ENCODE measurements at regions not wholly inside any gene's neighbourhood (a gene's known extent, or its start where the extent isn't known, plus 50 kb on each side); places are given as distances from the start of the nearest gene placed in this dataset.

DNA sequence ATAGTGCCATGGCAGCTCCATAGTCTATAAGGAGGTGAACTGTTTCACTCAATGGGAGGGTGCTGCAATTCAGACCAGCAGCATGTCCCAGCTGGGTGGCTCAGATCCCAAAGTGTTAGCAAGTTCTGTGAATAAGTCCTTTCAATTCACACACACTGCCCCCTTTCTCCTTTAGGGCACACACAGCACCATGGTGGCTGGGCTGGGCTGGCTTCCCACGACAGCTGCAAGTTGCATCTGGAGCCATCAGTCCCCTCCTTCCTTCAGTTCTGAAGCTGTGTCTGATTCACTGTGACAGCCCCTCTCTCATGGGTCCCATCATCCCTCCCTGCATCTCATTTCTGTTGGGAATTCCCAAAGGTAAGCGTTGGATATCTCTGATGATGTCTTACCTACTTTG, 324.1 kb upstream of the NCAM1 start:
- TF ChIP-seq, protein P1, sequence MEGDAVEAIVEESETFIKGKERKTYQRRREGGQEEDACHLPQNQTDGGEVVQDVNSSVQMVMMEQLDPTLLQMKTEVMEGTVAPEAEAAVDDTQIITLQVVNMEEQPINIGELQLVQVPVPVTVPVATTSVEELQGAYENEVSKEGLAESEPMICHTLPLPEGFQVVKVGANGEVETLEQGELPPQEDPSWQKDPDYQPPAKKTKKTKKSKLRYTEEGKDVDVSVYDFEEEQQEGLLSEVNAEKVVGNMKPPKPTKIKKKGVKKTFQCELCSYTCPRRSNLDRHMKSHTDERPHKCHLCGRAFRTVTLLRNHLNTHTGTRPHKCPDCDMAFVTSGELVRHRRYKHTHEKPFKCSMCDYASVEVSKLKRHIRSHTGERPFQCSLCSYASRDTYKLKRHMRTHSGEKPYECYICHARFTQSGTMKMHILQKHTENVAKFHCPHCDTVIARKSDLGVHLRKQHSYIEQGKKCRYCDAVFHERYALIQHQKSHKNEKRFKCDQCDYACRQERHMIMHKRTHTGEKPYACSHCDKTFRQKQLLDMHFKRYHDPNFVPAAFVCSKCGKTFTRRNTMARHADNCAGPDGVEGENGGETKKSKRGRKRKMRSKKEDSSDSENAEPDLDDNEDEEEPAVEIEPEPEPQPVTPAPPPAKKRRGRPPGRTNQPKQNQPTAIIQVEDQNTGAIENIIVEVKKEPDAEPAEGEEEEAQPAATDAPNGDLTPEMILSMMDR (IDR thresholded peaks at IDR 0.05; ENCODE audit: control insufficient read depth, insufficient read depth, low read depth, low read length, missing control alignments): no peak

DNA sequence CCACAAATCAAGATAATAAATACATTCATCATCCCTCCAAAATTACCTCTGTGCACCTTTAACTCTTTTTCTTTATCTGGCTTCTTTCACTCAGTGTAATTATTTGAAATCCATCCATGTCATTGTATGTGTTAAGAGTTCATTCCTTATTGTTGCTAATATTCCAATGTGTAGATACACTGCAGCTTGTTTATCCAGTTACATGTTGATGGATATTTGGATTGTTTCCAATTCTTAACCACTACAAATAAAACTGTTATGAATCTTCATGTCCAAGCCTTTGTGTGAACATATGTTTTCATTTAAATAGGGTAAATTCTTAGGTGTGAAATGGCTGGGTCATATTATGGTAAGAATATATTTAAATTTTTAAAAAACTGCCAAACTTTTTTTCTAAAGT, 323.3 kb upstream of the NCAM1 start:
- H3K4me3 ChIP-seq (ENCODE audit: control insufficient read depth, low read depth, low read length): no peak overlapping the region
- TF ChIP-seq, protein P1 (IDR thresholded peaks at IDR 0.05; ENCODE audit: control insufficient read depth, insufficient read depth, low read depth, low read length, missing control alignments): no peak
- DNase-seq (ENCODE audit: low read depth): no peak

More for the DNA sequence above, 324.1 kb upstream of the NCAM1 start:
- no peak overlapping the region for H3K4me3 ChIP-seq (ENCODE audit: control insufficient read depth, low read depth, low read length)
- no peak for DNase-seq (ENCODE audit: low read depth)

DNA sequence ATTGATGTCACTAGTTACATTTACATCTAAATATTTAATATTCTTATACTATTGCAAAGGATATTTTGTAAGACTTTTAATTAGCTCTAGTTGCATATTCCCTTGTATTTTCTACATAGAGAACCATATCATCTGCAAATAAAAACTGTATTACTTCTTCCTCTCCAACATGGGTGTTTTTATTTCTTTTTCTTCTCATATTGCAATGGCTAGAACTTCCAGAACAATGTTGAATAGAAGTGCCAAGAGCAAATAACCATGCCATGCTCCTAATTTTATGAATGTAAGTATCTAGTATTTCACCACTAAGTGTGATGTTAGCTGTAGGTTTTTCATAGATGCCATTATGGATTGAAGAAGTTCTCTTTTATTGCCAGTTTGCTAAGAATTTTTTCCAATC, 321.8 kb upstream of the NCAM1 start:
- TF ChIP-seq, protein P1 (IDR thresholded peaks at IDR 0.05; ENCODE audit: control insufficient read depth, insufficient read depth, low read depth, low read length, missing control alignments): no peak
- no peak overlapping the region for H3K4me3 ChIP-seq (ENCODE audit: control insufficient read depth, low read depth, low read length)
- no peak for DNase-seq (ENCODE audit: low read depth)

DNA sequence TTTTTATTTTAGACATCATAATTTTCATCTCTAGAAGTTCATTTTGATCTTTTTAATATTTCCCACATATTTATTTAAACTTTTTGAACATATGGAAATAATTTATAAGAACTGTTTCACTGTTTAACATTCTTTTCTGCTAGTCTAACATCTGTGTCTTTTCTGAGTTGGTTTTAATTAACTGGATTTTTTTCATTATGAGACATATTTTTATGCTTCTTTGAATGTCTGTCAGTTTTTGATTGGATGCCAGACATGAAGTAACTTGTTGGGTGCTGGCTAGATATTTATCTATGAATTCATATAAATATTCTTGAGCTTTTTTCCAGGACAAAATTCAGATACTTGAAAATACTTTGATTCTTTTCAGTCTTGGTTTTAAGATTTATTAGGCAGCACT, 317.8 kb upstream of the NCAM1 start:
- DNase-seq (ENCODE audit: low read depth): no peak
- no peak overlapping the region for H3K4me3 ChIP-seq (ENCODE audit: control insufficient read depth, low read depth, low read length)
- TF ChIP-seq, protein P1 (IDR thresholded peaks at IDR 0.05; ENCODE audit: control insufficient read depth, insufficient read depth, low read depth, low read length, missing control alignments): no peak

DNA sequence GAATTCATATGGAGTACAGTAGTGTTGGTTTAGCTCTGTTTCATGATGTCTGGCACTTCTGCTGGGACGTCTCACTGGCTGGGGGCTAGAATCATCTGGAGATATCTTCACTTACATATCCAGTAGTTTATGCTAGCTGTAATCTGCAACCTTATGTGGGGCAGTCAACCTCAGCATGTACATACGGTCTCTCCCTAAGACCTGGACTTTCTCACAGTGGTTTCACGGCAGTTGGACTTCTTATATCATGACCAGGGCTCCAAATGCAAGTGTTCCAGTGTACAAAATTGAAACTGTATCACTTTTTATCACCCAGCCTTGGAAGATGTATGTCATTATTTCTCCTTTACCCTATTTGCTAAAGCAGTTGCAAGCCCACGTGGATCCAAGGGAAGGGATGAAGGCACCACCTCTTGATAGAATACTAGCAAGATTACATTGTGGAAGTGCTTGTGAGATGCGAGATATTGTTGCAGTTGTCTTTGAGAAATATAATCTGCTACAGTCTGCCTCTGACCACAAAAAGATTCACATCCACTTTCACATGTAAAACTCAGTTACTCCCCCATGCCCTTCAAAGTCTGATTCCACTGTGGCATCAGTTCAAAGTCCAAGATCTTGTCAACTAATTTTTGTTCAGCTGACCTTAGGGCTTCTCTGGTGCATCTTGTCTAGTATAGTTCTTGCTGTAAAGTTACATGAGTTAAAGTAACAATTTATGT, 316.6 kb upstream of the NCAM1 start:
- DNase-seq (ENCODE audit: low read depth): no peak
- TF ChIP-seq, protein P1 (IDR thresholded peaks at IDR 0.05; ENCODE audit: control insufficient read depth, insufficient read depth, low read depth, low read length, missing control alignments): no peak
- no peak overlapping the region for H3K4me3 ChIP-seq (ENCODE audit: control insufficient read depth, low read depth, low read length)

DNA sequence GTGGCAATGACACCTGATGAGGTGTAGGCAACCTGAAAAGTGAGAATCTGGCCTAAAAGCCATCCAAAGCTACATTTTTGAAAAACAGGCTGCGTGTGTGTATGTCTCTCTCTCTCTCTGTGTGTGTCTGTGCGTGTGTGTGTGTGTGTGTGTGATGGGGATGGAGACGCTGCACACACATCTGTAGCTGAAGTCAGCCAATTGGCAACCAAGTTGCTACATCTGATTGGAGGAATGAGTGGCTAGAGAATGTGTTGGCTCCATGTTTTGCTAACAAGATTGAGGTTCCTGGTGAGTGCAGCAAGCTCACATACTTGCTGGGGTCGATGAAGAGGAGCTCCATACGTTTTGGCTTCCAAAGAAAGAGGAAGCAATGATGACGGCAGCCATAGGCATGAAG, 311.4 kb upstream of the NCAM1 start:
- no peak overlapping the region for H3K4me3 ChIP-seq (ENCODE audit: control insufficient read depth, low read depth, low read length)

More for the DNA sequence above, 311.4 kb upstream of the NCAM1 start:
- DNase-seq (ENCODE audit: low read depth): no peak
- TF ChIP-seq, protein P1 (IDR thresholded peaks at IDR 0.05; ENCODE audit: control insufficient read depth, insufficient read depth, low read depth, low read length, missing control alignments): no peak
